GM19043 (cell line): ENCODE measurements at regions not wholly inside any gene's neighbourhood (a gene's known extent, or its start where the extent isn't known, plus 50 kb on each side); places are given as distances from the start of the nearest gene placed in this dataset.
"Not testable (repeated sequence)": the region's sequence is repeated elsewhere in the genome, so short reads cannot be mapped to it uniquely, and the experiment has no call there.

Experiments
- ATAC-seq: cut with Tn5 transposase; IDR thresholded peaks from one replicate; pipeline ENCODE4 v1.9.1; 2021; ENCODE audit warnings: low read depth; ENCODE audit not compliant: unreplicated experiment

DNA sequence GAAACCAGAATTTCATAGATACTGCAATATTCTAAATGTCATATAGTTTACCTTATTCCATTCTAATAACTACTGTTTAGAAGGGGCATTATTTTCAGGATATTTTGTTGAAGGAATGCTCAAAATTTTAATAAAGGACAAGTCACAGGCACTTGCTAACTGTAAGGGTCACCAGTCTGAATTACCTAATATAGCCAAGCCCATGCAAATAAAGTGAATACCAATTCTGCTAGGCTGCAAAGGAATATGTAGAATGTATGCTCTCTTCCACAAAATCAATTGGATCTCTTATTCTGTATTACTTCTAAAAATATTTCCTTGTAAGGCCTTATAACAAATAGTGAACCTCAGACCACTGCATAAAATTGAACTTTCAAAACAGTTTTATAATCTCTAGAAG lies 52.3 kb upstream of the FAT4 start:
- no peak for ATAC-seq

DNA sequence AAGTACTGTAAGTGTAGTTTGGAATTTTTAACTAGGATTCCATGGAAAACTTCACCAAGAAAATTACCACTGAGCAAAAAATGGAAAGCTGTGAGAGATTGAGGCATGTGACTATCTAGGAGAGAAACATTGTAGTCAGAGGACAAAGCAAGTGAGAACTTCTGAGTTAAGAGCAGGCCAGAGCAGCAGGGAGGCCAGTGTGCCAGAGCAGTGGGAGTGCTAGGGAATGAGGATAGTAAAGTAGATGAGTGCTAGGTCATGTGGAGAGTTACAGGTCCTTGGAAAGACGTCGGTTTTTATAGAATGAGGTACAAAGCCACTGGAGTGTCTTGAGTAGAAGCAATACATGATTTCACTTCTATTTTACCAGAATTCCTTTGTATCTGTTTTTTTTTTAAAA lies 52.7 kb upstream of the FAT4 start:
- ATAC-seq, result no peak

GRCh38 chr4:125254106-125254505 lies 60.6 kb upstream of the FAT4 start:
- no peak for ATAC-seq

GRCh38 chr4:125244848-125245450 lies 69.8 kb upstream of the FAT4 start:
- no peak for ATAC-seq

DNA sequence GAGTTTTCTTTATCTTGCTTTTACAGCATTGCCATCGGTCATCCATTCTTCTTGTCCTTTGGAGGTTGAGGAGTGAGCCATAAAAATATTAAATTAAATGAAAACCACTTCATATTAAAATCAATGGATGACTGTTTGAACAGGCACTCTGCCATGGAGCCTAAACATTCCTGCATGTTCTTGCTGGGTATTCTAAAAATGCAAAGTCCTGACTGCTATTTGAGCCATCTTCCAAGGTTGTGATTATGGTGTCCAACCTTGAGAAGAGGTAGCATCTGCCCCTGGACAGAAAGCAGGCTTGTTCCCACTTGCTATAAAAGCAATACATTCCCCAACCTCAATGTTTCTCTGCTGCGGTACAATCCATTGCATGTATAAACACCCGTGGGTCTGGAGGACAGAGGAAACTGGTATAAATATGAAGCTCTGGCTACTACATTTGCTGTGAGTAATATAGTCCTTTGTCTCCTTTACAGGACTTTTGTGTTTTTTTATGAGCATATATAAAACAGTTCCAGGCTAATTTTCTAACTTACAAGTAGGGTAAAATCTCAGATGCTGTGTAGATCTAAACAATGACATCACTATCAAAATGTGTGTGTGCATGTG lies 70.9 kb upstream of the FAT4 start:
- ATAC-seq, result no peak

DNA sequence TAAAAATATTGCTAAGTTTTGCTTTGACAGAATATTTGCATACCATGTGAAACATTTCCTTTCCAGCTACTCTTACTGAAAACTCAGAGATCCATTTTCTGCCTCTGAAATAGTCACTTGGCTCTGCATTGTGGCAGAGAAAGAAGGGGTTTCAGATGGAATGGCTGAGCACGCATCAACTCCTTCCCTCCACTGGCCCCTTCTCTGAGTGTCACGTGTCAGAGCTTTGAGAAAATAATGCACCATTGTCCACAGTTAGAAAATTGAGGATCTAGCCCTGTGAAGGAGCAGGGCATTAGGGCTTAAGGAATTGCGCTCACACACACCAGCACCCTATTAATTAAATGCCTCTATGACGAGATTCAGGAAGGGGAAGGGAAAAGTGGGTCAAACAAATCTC lies 78.8 kb upstream of the FAT4 start:
- no peak for ATAC-seq

- no peak for ATAC-seq
Observed at GRCh38 chr4:125231661-125232060, 83.1 kb upstream of the FAT4 start.

DNA sequence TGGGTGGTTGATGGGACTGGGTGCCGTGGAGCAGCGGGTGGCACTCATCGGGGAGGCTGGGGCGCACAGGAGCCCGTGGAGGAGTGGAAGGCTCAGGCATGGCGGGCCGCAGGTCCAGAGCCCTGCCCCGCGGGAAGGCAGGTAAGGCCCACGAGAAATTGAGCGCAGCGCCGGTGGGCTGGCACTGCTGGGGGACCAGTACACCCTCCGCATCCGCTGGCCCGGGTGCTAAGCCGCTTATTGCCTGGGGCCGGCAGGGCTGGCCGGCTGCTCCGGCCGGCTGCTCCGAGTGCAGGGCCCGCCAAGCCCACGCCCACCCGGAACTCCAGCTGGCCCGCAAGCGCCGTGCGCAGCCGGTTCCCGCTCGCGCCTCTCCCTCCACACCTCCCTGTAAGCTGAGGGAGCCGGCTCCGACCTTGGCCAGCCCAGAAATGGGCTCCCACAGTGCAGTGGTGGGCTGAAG lies 85.1 kb upstream of the FAT4 start:
- no peak for ATAC-seq

- ATAC-seq, result no peak
Observed at GRCh38 chr4:125225806-125226205, 88.9 kb upstream of the FAT4 start.

- ATAC-seq, result no peak
Observed at GRCh38 chr4:125200556-125200955, 114.2 kb upstream of the FAT4 start.

DNA sequence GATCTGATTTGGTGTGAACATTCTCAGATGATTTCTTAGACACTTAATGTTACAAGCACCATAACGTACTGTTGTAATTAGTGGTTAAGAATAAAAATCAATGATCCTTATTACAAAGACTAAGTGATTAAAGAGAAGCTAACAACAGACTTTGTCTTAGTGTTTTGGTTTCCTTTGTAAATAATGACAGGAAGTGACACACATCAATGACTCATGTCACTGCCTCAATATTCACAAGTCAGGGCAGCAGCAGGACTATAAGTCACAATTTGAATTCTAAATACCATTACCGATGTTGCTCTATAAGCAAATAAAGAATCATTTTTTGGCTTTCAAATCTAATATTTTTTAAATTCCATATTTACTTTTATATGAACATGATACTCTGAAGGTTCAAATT lies 115.8 kb upstream of the FAT4 start:
- no peak for ATAC-seq

GRCh38 chr4:125191874-125192459 lies 122.8 kb upstream of the FAT4 start:
- not testable (repeated sequence) for ATAC-seq

- ATAC-seq, result no peak
Observed at GRCh38 chr4:125191232-125191631, 123.5 kb upstream of the FAT4 start.

DNA sequence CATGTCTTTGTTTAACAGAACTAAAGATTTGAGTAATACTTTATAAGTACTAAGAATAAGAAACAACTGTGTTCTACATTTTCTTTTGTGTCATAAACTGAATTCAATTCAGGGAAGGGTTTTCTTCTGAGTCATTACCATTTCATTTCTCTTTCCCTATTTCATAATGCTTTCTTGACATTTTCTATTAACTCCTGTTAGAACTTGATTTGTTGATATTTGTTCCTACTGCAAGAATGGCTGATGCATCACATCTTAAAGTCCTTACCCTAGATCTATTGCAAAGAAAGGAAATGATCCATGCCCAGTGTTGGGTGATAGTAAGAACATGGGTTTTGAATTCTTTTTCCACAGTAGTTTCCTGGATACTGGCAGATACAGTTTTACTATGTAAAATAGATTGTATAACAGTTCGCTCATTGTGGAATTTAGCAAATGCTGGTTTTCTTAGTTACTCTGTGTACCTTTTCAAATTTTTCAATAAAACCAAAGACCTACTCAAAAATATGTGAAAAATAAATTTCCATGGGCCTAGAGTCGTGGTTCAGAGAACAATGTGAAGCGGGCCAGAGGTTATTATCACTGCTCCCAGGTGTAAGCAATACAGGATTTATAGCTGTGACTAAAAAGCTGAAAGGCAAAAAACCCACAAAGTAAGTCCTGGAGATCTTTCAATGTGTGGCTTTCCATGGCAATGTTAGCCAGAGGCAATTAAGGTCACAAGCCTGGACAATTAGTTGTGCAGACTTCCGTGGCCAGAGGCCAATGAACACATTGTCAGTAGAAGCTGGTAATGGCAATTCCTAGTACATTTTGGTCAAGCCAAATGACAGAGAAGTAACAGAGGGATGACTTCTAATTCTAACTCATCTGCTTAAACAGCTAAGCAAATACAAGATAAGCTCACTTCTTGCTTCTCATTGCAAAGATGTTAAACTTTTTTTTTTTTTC lies 127.3 kb upstream of the FAT4 start:
- no peak for ATAC-seq

- ATAC-seq, result no peak
Observed at GRCh38 chr4:125184116-125184515, 130.6 kb upstream of the FAT4 start.

GRCh38 chr4:125181804-125182203 lies 133.0 kb upstream of the FAT4 start:
- ATAC-seq, result no peak

DNA sequence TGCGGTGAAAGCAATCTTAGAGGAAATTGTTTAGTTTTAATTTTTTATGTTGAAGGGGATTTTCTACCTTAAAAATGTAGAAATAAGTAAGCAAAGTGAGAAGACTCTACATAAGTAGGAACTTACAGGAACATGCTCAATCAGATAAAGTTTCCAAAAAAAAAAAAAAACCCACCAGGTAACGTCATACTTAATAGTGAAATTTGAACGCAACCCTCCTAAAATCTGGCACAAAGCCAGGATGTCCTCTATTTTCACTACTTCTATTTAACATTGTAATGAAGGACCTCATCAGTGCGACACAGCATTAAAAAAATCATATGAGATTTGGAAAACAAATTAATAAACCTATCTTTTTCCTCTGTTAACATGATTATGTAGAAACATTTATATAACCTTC lies 135.0 kb upstream of the FAT4 start:
- no peak for ATAC-seq

GRCh38 chr4:125169192-125169591 lies 145.6 kb upstream of the FAT4 start:
- ATAC-seq, result no peak

DNA sequence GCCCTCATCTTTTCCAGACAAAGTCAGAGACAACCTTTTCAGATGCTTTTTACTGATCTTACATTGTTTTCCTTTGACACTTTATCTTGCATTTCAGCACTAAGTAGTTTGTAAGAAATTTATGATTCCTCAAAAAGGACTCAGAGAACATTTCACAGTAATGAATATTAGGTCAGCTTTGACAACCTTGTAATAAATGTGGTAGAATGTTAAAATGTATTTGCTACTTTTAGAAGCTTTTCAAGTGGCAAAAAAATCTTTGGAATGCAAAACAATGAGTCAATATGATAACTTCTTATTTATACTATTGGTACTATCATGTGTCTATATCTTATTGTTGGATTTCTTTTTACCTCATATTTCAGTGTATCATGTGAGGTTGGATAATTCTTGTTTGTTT lies 146.2 kb upstream of the FAT4 start:
- no peak for ATAC-seq

DNA sequence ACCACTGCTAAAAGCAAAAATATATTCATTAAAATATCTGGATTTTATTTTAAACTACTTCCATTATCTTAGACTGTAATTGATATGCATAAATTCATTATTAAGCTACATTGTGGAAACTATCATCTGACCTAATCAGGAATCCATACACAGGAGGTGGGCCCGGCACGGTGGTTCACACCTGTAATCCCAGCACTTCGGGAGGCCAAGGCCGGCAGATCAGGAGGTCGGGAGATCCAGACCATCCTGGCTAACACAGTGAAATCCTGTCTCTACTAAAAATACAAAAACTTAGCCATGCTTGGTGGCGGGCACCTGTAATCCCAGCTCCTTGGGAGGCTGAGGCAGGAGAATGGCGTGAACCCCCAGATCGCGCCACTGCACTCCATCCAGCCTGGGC lies 148.7 kb upstream of the FAT4 start:
- not testable (repeated sequence) for ATAC-seq

GRCh38 chr4:125159001-125159400 lies 155.8 kb upstream of the FAT4 start:
- no peak for ATAC-seq
